HEK293 (cell line): ENCODE measurements at regions not wholly inside any gene's neighbourhood (a gene's known extent, or its start where the extent isn't known, plus 50 kb on each side); places are given as distances from the start of the nearest gene placed in this dataset.

Experiments
- ATF2 ChIP-seq: fragments of 450-650 bp; formaldehyde crosslinking; IDR thresholded peaks from 2 replicates; pipeline ENCODE4 v1.5.1; 2016; ENCODE audit warnings: missing biosample characterization, missing genetic modification characterization, low read depth
- CTCF ChIP-seq: fragments of 450-650 bp; formaldehyde crosslinking; IDR thresholded peaks from 2 replicates; pipeline ENCODE4 v1.5.1; 2016; ENCODE audit warnings: missing biosample characterization, missing genetic modification characterization
- MEIS1 ChIP-seq: sonication (generic); formaldehyde crosslinking; IDR thresholded peaks from 2 replicates; pipeline ENCODE4 v1.8.1; 2022; ENCODE audit warnings: missing genetic modification reagents, mild to moderate bottlenecking, borderline replicate concordance
- MZF1 ChIP-seq: fragments of 450-650 bp; formaldehyde crosslinking; IDR thresholded peaks from 2 replicates; pipeline ENCODE4 v1.5.1; 2017; ENCODE audit warnings: missing biosample characterization, missing genetic modification characterization, borderline replicate concordance
- RBAK ChIP-seq: fragments of 450-650 bp; formaldehyde crosslinking; IDR thresholded peaks from 2 replicates; pipeline ENCODE4 v1.5.1; 2016; ENCODE audit warnings: missing biosample characterization, missing genetic modification characterization
- ZBTB7A ChIP-seq: fragments of 450-650 bp; formaldehyde crosslinking; IDR thresholded peaks from 2 replicates; pipeline ENCODE4 v1.5.1; 2016; ENCODE audit warnings: low read depth, missing biosample characterization, missing genetic modification characterization
- ZNF239 ChIP-seq: fragments of 450-650 bp; formaldehyde crosslinking; IDR thresholded peaks from 2 replicates; pipeline ENCODE4 v1.5.1; 2016; ENCODE audit warnings: missing biosample characterization, missing genetic modification characterization
- ZNF274 ChIP-seq, 2 experiments: fragments of 200-500 bp in 1 of 2; fragments of 450-650 bp in 1 of 2; sonication (Bioruptor generic) in 1 of 2; formaldehyde crosslinking in 1 of 2; IDR thresholded peaks; 2 replicates each; pipeline versions ENCODE4 v1.5.1 to v1.6.1; 2014 to 2016; ENCODE audit warnings: borderline replicate concordance in 1 of 2, inconsistent platforms in 1 of 2, low read length in 1 of 2, missing biosample characterization in 1 of 2, missing genetic modification characterization in 1 of 2

GRCh38 chr14:86961106-86961716 is 1031.8 kb downstream of the GALC start:
- TF ChIP-seq RBAK (tag by site-specific recombination) (no peak), CTCF (tag by site-specific recombination) (no peak), MZF1 (tag by site-specific recombination) (no peak), ZNF239 (tag by site-specific recombination) (no peak), ZNF274 (IDR thresholded peaks at IDR 0.05; ENCODE audit: low read length) (no peak), ZNF274 (tag by site-specific recombination; IDR thresholded peaks at IDR 0.05; ENCODE audit: borderline replicate concordance) (no peak), ATF2 (tag by site-specific recombination) (no peak), ZBTB7A (tag by site-specific recombination) (no peak), MEIS1 (no peak)
